GM21786 (cell line): ENCODE measurements at regions not wholly inside any gene's neighbourhood (a gene's known extent, or its start where the extent isn't known, plus 50 kb on each side); places are given as distances from the start of the nearest gene placed in this dataset.
A peak's percentile ranks its signal among the peaks of the same experiment; 100 is the strongest.
"Not testable (repeated sequence)": the region's sequence is repeated elsewhere in the genome, so short reads cannot be mapped to it uniquely, and the experiment has no call there.

Source experiments
- ATAC-seq: cut with Tn5 transposase; IDR thresholded peaks from one replicate; pipeline ENCODE4 v1.9.1; 2021; ENCODE audit not compliant: unreplicated experiment

- ATAC-seq: not testable (repeated sequence)
These were observed 140.9 kb upstream of the GOLGA6L4 start for GRCh38 chr15:84094720-84095119.

GRCh38 chr15:84097053-84097452 is 138.5 kb upstream of the GOLGA6L4 start:
- ATAC-seq: not testable (repeated sequence)

- ATAC-seq: no peak
These were observed 137.0 kb upstream of the GOLGA6L4 start for GRCh38 chr15:84098604-84099003.

GRCh38 chr15:84099181-84099580 is 136.4 kb upstream of the GOLGA6L4 start:
- ATAC-seq: no peak

- ATAC-seq: no peak
These were observed 132.2 kb upstream of the GOLGA6L4 start for GRCh38 chr15:84103345-84103744.

GRCh38 chr15:84104853-84105252 is 130.7 kb upstream of the GOLGA6L4 start:
- ATAC-seq: no peak

GRCh38 chr15:84108728-84109127 is 126.8 kb upstream of the GOLGA6L4 start:
- no peak for ATAC-seq

GRCh38 chr15:84111575-84111974 is 124.0 kb upstream of the GOLGA6L4 start:
- no peak for ATAC-seq

GRCh38 chr15:84112025-84112424 is 123.5 kb upstream of the GOLGA6L4 start:
- ATAC-seq: no peak

- no peak for ATAC-seq
These were observed 121.7 kb upstream of the GOLGA6L4 start for GRCh38 chr15:84113919-84114318.

GRCh38 chr15:84114680-84115079 is 120.9 kb upstream of the GOLGA6L4 start:
- ATAC-seq: not testable (repeated sequence)

GRCh38 chr15:84119351-84119750 is 116.2 kb upstream of the GOLGA6L4 start:
- not testable (repeated sequence) for ATAC-seq

- not testable (repeated sequence) for ATAC-seq
These were observed 114.7 kb upstream of the GOLGA6L4 start for GRCh38 chr15:84120903-84121302.

GRCh38 chr15:84128706-84129105 is 106.9 kb upstream of the GOLGA6L4 start:
- not testable (repeated sequence) for ATAC-seq

GRCh38 chr15:84130098-84130831 is 105.3 kb upstream of the GOLGA6L4 start:
- not testable (repeated sequence) for ATAC-seq

GRCh38 chr15:84135931-84136456 is 99.6 kb upstream of the GOLGA6L4 start:
- ATAC-seq: not testable (repeated sequence)

GRCh38 chr15:84142888-84143337 is 92.7 kb upstream of the GOLGA6L4 start:
- peak; percentile 94 for ATAC-seq

- no peak for ATAC-seq
These were observed 91.7 kb upstream of the GOLGA6L4 start for GRCh38 chr15:84143753-84144314.

- not testable (repeated sequence) for ATAC-seq
These were observed 90.6 kb upstream of the GOLGA6L4 start for GRCh38 chr15:84144946-84145345.

- ATAC-seq: not testable (repeated sequence)
These were observed 89.3 kb upstream of the GOLGA6L4 start for GRCh38 chr15:84146299-84146698.

GRCh38 chr15:84147307-84147706 is 88.3 kb upstream of the GOLGA6L4 start:
- not testable (repeated sequence) for ATAC-seq
